Small intestine (tissue), 7 donors: ENCODE measurements at regions not wholly inside any gene's neighbourhood (a gene's known extent, or its start where the extent isn't known, plus 50 kb on each side); places are given as distances from the start of the nearest gene placed in this dataset.

ENCODE experiments used
- DNase-seq, 2 donors: peaks; one replicate each; pipeline versions ENCODE4 v3.0.0 to v3.0.0-alpha.2; 2013
- FAIRE-seq: peaks from 2 replicates; lab custom pipeline; 2012; peaks lifted over from hg19 to GRCh38; lab: Jason Lieb, UNC
- H3K27ac ChIP-seq, 3 donors: one replicate each; pipeline ENCODE4 v1.5.1; 2013; ENCODE audit warnings: low read length in 2 of 3, mild to moderate bottlenecking in 2 of 3, control low read depth in 1 of 3, inconsistent platforms in 1 of 3, low read depth in 1 of 3, moderate library complexity in 1 of 3
- H3K27me3 ChIP-seq, 3 donors: one replicate each; pipeline ENCODE4 v1.6.1; 2013; ENCODE audit warnings: low read length in 3 of 3, inconsistent platforms in 1 of 3; ENCODE audit not compliant: control insufficient read depth in 3 of 3, insufficient read depth in 3 of 3
- H3K36me3 ChIP-seq, 3 donors: one replicate each; pipeline ENCODE4 v1.6.1; 2013; ENCODE audit warnings: low read length in 3 of 3, inconsistent platforms in 1 of 3, low read depth in 1 of 3, mild to moderate bottlenecking in 1 of 3, moderate library complexity in 1 of 3; ENCODE audit not compliant: control insufficient read depth in 3 of 3, insufficient read depth in 2 of 3
- H3K4me1 ChIP-seq, 3 donors: one replicate each; pipeline ENCODE4 v1.6.1; 2013; ENCODE audit warnings: low read length in 2 of 3, inconsistent platforms in 1 of 3, low read depth in 1 of 3, mild to moderate bottlenecking in 1 of 3, moderate library complexity in 1 of 3; ENCODE audit not compliant: control insufficient read depth in 3 of 3, insufficient read depth in 2 of 3
- H3K4me3 ChIP-seq, 3 donors: one replicate each; pipeline ENCODE4 v1.5.1; 2013; ENCODE audit warnings: low read length in 3 of 3, control low read depth in 1 of 3, inconsistent platforms in 1 of 3, low read depth in 1 of 3, mild to moderate bottlenecking in 1 of 3, moderate library complexity in 1 of 3
- H3K9me3 ChIP-seq, 2 donors: one replicate each; pipeline ENCODE4 v1.6.1; 2013; ENCODE audit warnings: low read depth in 1 of 2, low read length in 1 of 2; ENCODE audit not compliant: control insufficient read depth in 2 of 2, insufficient read depth in 1 of 2
- whole genome bisulfite sequencing, 3 donors: extraction: QIAGEN DNeasy Blood & Tissue Kit; methylation state at CpG; one replicate each; pipeline ENCODE4 v1.1.7; 2013; 5-methylcytosine and 5-hydroxymethylcytosine counted together
- donor health status: healthy with polysubstance abuse.
- donor health status: control.
- donor health status: control.
- donor health status: Bipolar disorder and iron deficiency.
- donor health status: healthy.

GRCh38 chr6:141252828-141253608 is 879.7 kb upstream of the GJE1 start:
- Histone ChIP-seq H3K9me3 (no peaks in the 10 kb centered on the region), H3K27me3 (no peaks in the 10 kb centered on the region), H3K4me3 (no peak overlapping the region), H3K4me1 (no peaks in the 10 kb centered on the region), H3K36me3 (no peaks in the 10 kb centered on the region), H3K27ac (no peak overlapping the region)
- no peak for DNase-seq
- 57 to 66% (median 62%) methylated on average over 5 of the region's 5 CpGs for WGBS, 3 donors
- no peak for FAIRE-seq

DNA sequence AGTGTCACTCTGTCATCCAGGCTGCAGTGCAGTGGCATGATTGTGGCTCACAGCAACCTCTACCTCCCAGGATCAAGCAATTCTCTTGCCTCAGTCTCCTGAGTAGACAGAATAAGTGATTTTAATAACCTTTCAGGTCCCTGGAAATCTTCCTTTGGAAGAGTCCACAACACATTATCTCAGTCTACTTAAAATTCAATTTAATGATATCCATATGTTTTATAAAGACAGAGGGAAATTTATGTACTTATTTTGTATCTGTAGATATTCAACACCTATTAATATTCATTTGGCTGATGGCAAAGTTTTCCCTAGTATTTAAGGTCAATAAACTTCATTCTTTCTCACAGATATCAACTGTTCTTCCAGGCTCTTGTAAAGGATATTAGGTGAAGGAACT is 881.4 kb upstream of the GJE1 start:
- Histone ChIP-seq H3K4me3 (no peak overlapping the region), H3K4me1 (no peaks in the 10 kb centered on the region), H3K9me3 (no peaks in the 10 kb centered on the region), H3K27ac (no peak overlapping the region), H3K36me3 (no peaks in the 10 kb centered on the region), H3K27me3 (no peaks in the 10 kb centered on the region)
- FAIRE-seq (no peak), DNase-seq (no peak)

GRCh38 chr6:141248021-141248799 is 884.5 kb upstream of the GJE1 start:
- FAIRE-seq: no peak
- H3K9me3 ChIP-seq: no peaks in the 10 kb centered on the region
- 81 to 87% (median 82%) methylated on average over 4 of the region's 4 CpGs for WGBS, 3 donors

GRCh38 chr6:141244366-141244765 is 888.4 kb upstream of the GJE1 start:
- Histone ChIP-seq H3K4me1 (no peaks in the 10 kb centered on the region), H3K9me3 (no peaks in the 10 kb centered on the region), H3K27me3 (no peaks in the 10 kb centered on the region), H3K36me3 (no peaks in the 10 kb centered on the region), H3K4me3 (no peak overlapping the region), H3K27ac (no peak overlapping the region)
- FAIRE-seq (no peak), DNase-seq (no peak)
- 2 to 20% (median 7%) methylated on average over 2 of the region's 2 CpGs for WGBS, 3 donors

More at GRCh38 chr6:141248021-141248799, 884.5 kb upstream of the GJE1 start:
- Histone ChIP-seq H3K36me3 (no peaks in the 10 kb centered on the region), H3K4me1 (no peaks in the 10 kb centered on the region), H3K4me3 (no peak overlapping the region), H3K27ac (no peak overlapping the region), H3K27me3 (no peaks in the 10 kb centered on the region)
- no peak for DNase-seq

DNA sequence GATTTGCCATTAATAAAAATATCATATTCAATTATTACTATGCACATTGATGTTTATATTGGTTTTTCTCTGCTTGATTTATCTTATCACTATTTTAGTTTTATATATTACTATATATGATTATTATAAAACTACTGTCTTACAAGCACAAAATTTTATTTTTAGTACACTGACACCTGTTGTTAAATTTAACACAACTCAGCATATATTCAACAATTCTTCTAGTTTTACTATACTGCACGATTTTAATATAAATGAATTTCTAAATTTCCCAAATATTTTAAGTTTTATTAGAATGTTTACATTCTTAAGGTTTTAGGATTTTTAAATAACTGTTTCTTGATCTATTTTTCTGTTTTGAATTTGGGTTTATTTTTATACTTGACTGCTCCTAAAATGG is 889.8 kb upstream of the GJE1 start:
- Histone ChIP-seq H3K4me3 (no peak overlapping the region), H3K4me1 (no peaks in the 10 kb centered on the region), H3K36me3 (no peaks in the 10 kb centered on the region), H3K9me3 (no peaks in the 10 kb centered on the region), H3K27me3 (no peaks in the 10 kb centered on the region), H3K27ac (no peak overlapping the region)
- 71 to 82% (median 76%) methylated on average over 1 of the region's 1 CpG for WGBS, 3 donors
- DNase-seq (no peak), FAIRE-seq (peak; percentile 74)

GRCh38 chr6:141229296-141229695 is 903.4 kb upstream of the GJE1 start:
- Histone ChIP-seq H3K27ac (no peak overlapping the region), H3K9me3 (peaks cover 0 to 4% of the 10 kb centered on the region in 2 donors), H3K4me1 (no peaks in the 10 kb centered on the region), H3K36me3 (no peaks in the 10 kb centered on the region), H3K4me3 (no peak overlapping the region), H3K27me3 (no peaks in the 10 kb centered on the region)
- DNase-seq (no peak), FAIRE-seq (no peak)

GRCh38 chr6:141218583-141218982 is 914.1 kb upstream of the GJE1 start:
- no peaks in the 10 kb centered on the region for H3K27me3 ChIP-seq
- H3K4me1 ChIP-seq: no peaks in the 10 kb centered on the region
- no peak overlapping the region for H3K27ac ChIP-seq
- DNase-seq (no peak), FAIRE-seq (no peak)
- H3K4me3 ChIP-seq: no peak overlapping the region
- H3K9me3 ChIP-seq: peaks cover 0 to 14% of the 10 kb centered on the region in 2 donors
- no peaks in the 10 kb centered on the region for H3K36me3 ChIP-seq

- FAIRE-seq (no peak), DNase-seq (no peak)
- H3K4me1 ChIP-seq: no peaks in the 10 kb centered on the region
- no peaks in the 10 kb centered on the region for H3K27me3 ChIP-seq
- H3K9me3 ChIP-seq: peaks cover 0 to 14% of the 10 kb centered on the region in 2 donors
- H3K27ac ChIP-seq: no peak overlapping the region
- no peaks in the 10 kb centered on the region for H3K36me3 ChIP-seq
- H3K4me3 ChIP-seq: no peak overlapping the region
Observed at GRCh38 chr6:141216726-141217125, 916.0 kb upstream of the GJE1 start.
